ENCODE measurements at regions not wholly inside any gene's neighbourhood (a gene's known extent, or its start where the extent isn't known, plus 50 kb on each side); places are given as distances from the start of the nearest gene placed in this dataset.

DNA sequence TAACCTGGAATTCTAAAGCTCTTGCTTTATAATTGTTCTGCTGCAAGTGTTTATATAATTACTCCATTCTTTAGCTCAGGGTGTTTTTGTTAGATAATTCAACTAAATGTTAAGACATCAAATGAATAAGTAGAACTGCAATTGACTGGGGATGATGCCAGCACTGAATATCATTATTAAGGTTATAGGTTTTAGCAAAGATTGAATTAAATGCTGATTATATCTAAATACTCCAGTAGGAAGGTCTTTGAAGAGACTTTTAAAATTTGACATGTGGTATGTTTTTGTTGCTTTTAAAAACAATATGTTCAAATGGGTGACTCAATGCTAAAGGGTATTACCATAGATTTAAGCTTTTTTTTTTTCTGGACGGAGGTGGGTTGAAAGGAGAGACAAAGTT is 170.1 kb upstream of the THUMPD2 start:
- TF ChIP-seq HNRNPK (IDR thresholded peaks at IDR 0.05; ENCODE audit: low read depth, low read length, poor library complexity, severe bottlenecking) = no peak
- no peak for TF ChIP-seq ELF4 (CRISPR knock-in tag; IDR thresholded peaks at IDR 0.05)
- no peak for TF ChIP-seq L3MBTL2 (IDR thresholded peaks at IDR 0.05)
- no peak for TF ChIP-seq STAG1 (CRISPR knock-in tag; IDR thresholded peaks at IDR 0.05; ENCODE audit: borderline replicate concordance)
- no peak for TF ChIP-seq SPI1 (IDR thresholded peaks at IDR 0.05; ENCODE audit: borderline replicate concordance, low read depth, low read length)
- no peak for TF ChIP-seq SIRT6 (IDR thresholded peaks at IDR 0.05; ENCODE audit: low read depth, low read length)
- TF ChIP-seq HOXB6 (CRISPR knock-in tag; IDR thresholded peaks at IDR 0.05; ENCODE audit: borderline replicate concordance) = no peak
- TF ChIP-seq POLR2AphosphoS5 (IDR thresholded peaks at IDR 0.05; ENCODE audit: control insufficient read depth, insufficient read depth, low read depth, low read length) = no peak
- TF ChIP-seq ZNF239 (CRISPR knock-in tag; IDR thresholded peaks at IDR 0.05) = no peak
- TF ChIP-seq, protein P1, sequence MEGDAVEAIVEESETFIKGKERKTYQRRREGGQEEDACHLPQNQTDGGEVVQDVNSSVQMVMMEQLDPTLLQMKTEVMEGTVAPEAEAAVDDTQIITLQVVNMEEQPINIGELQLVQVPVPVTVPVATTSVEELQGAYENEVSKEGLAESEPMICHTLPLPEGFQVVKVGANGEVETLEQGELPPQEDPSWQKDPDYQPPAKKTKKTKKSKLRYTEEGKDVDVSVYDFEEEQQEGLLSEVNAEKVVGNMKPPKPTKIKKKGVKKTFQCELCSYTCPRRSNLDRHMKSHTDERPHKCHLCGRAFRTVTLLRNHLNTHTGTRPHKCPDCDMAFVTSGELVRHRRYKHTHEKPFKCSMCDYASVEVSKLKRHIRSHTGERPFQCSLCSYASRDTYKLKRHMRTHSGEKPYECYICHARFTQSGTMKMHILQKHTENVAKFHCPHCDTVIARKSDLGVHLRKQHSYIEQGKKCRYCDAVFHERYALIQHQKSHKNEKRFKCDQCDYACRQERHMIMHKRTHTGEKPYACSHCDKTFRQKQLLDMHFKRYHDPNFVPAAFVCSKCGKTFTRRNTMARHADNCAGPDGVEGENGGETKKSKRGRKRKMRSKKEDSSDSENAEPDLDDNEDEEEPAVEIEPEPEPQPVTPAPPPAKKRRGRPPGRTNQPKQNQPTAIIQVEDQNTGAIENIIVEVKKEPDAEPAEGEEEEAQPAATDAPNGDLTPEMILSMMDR (IDR thresholded peaks at IDR 0.05 in 2 of 3, conservative IDR thresholded peaks at IDR 0.05 in 1 of 3; ENCODE audit: insufficient read depth in 2 of 3, low read depth in 1 of 3, low read length in 3 of 3) = no peak
- TF ChIP-seq HNRNPH1 (optimal IDR thresholded peaks at IDR 0.05; ENCODE audit: low read depth, low read length) = no peak
- TF ChIP-seq POLR2A (conservative IDR thresholded peaks at IDR 0.05) = no peak
- no peak for TF ChIP-seq ZC3H4 (CRISPR knock-in tag; IDR thresholded peaks at IDR 0.05; ENCODE audit: borderline replicate concordance)
